ENCODE measurements at regions not wholly inside any gene's neighbourhood (a gene's known extent, or its start where the extent isn't known, plus 50 kb on each side); places are given as distances from the start of the nearest gene placed in this dataset.

- TF ChIP-seq, protein P1, sequence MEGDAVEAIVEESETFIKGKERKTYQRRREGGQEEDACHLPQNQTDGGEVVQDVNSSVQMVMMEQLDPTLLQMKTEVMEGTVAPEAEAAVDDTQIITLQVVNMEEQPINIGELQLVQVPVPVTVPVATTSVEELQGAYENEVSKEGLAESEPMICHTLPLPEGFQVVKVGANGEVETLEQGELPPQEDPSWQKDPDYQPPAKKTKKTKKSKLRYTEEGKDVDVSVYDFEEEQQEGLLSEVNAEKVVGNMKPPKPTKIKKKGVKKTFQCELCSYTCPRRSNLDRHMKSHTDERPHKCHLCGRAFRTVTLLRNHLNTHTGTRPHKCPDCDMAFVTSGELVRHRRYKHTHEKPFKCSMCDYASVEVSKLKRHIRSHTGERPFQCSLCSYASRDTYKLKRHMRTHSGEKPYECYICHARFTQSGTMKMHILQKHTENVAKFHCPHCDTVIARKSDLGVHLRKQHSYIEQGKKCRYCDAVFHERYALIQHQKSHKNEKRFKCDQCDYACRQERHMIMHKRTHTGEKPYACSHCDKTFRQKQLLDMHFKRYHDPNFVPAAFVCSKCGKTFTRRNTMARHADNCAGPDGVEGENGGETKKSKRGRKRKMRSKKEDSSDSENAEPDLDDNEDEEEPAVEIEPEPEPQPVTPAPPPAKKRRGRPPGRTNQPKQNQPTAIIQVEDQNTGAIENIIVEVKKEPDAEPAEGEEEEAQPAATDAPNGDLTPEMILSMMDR (IDR thresholded peaks at IDR 0.05 in 4 of 5, conservative IDR thresholded peaks at IDR 0.05 in 1 of 5) = no peak
- no peak for TF ChIP-seq POLR2A (IDR thresholded peaks at IDR 0.05)
Observed at GRCh38 chr10:122779924-122780323, 65.7 kb downstream of the CUZD1 start.
